IMR-90 (cell line): ENCODE measurements at regions not wholly inside any gene's neighbourhood (a gene's known extent, or its start where the extent isn't known, plus 50 kb on each side); places are given as distances from the start of the nearest gene placed in this dataset.

Experiments
- ATAC-seq: fragments of 200-7000 bp; cut with Tn5 transposase; 2 replicates; pipeline ENCODE4 v1.9.1; 2020; ENCODE audit warnings: low read depth, mild to moderate bottlenecking, moderate library complexity
- BruUV-seq: library from RNA; stranded (reverse); fragments of 400-500 nt; replicated peaks from 2 replicates; lab custom pipeline; 2021; lab: Mats Ljungman, UMichigan
- CTCF ChIA-PET: fragments of 300-600 bp; formaldehyde crosslinking; extraction: SDS; loops from one replicate; lab custom pipeline; 2021; ENCODE audit warnings: antibody characterized with exemption; lab: Yijun Ruan, JAX
- POLR2A ChIA-PET: fragments of 300-600 bp; sonication (Branson Sonifier 250); formaldehyde crosslinking; loops from one replicate; lab custom pipeline; 2022; ENCODE audit warnings: antibody characterized with exemption; ENCODE audit not compliant: unreplicated experiment; lab: Charles Lee
- DNase-seq: peaks from one replicate; pipeline ENCODE4 v3.0.0; 2013
- H2AFZ ChIP-seq: replicated peaks from 2 replicates; pipeline ENCODE3; 2013; ENCODE audit warnings: low read length, mild to moderate bottlenecking; ENCODE audit not compliant: poor library complexity
- H2AK5ac ChIP-seq: 2 replicates; pipeline ENCODE4 v1.6.1; 2013; ENCODE audit warnings: low read depth, low read length, inconsistent platforms
- H2AK9ac ChIP-seq: replicated peaks from 2 replicates; pipeline ENCODE3; 2013; ENCODE audit warnings: mild to moderate bottlenecking, low read depth, low read length, moderate library complexity; ENCODE audit not compliant: poor library complexity
- H2BK120ac ChIP-seq: 2 replicates; pipeline ENCODE4 v1.6.1; 2013; ENCODE audit warnings: low read depth, low read length, inconsistent platforms
- H2BK15ac ChIP-seq: 3 replicates; pipeline ENCODE4 v1.6.1; 2013; ENCODE audit warnings: low read depth, low read length, inconsistent platforms
- H2BK20ac ChIP-seq: 2 replicates; pipeline ENCODE4 v1.6.1; 2013; ENCODE audit warnings: low read depth, mild to moderate bottlenecking, inconsistent platforms, low read length, moderate library complexity
- H2BK5ac ChIP-seq: 2 replicates; pipeline ENCODE4 v1.6.1; 2013; ENCODE audit warnings: mild to moderate bottlenecking, low read depth, low read length, inconsistent platforms; ENCODE audit not compliant: poor library complexity, severe bottlenecking
- H3K14ac ChIP-seq: replicated peaks from 2 replicates; pipeline ENCODE4 v1.6.1; 2013; ENCODE audit warnings: low read depth, low read length, inconsistent platforms
- H3K18ac ChIP-seq: 2 replicates; pipeline ENCODE4 v1.6.1; 2013; ENCODE audit warnings: low read depth, low read length, control low read depth
- H3K23ac ChIP-seq: 2 replicates; pipeline ENCODE4 v1.6.1; 2013; ENCODE audit warnings: low read depth, low read length, inconsistent platforms
- H3K27ac ChIP-seq: 2 replicates; pipeline ENCODE4 v1.5.1; 2013; ENCODE audit warnings: mild to moderate bottlenecking, control low read depth, low read length; ENCODE audit not compliant: insufficient read depth
- H3K27me3 ChIP-seq: 2 replicates; pipeline ENCODE4 v1.6.1; 2013; ENCODE audit warnings: low read length; ENCODE audit not compliant: control insufficient read depth, insufficient read depth
- H3K36me3 ChIP-seq: 2 replicates; pipeline ENCODE4 v1.6.1; 2013; ENCODE audit warnings: low read length, mixed read lengths; ENCODE audit not compliant: control insufficient read depth, insufficient read depth
- H3K4ac ChIP-seq: 2 replicates; pipeline ENCODE4 v1.6.1; 2013; ENCODE audit warnings: low read depth, low read length, inconsistent platforms
- H3K4me1 ChIP-seq: 2 replicates; pipeline ENCODE4 v1.6.1; 2013; ENCODE audit warnings: low read length, mixed read lengths; ENCODE audit not compliant: control insufficient read depth, insufficient read depth
- H3K4me2 ChIP-seq: 2 replicates; pipeline ENCODE4 v1.6.1; 2013; ENCODE audit warnings: low read depth, mild to moderate bottlenecking, control low read depth, low read length, moderate library complexity
- H3K4me3 ChIP-seq: 2 replicates; pipeline ENCODE4 v1.5.1; 2013; ENCODE audit warnings: low read depth, mild to moderate bottlenecking, control low read depth, low read length, moderate library complexity; ENCODE audit not compliant: insufficient read depth
- H3K56ac ChIP-seq: 2 replicates; pipeline ENCODE4 v1.6.1; 2013; ENCODE audit warnings: low read length, inconsistent platforms; ENCODE audit not compliant: insufficient read depth; ENCODE audit errors: extremely low read depth
- H3K79me1 ChIP-seq, 2 experiments: 2 replicates each; pipeline ENCODE4 v1.6.1; 2013; ENCODE audit warnings: low read length in 2 of 2, inconsistent platforms in 1 of 2, low read depth in 1 of 2
- H3K9ac ChIP-seq: 2 replicates; pipeline ENCODE4 v1.6.1; 2013; ENCODE audit warnings: low read depth, low read length, control low read depth
- H3K9me1 ChIP-seq: 2 replicates; pipeline ENCODE4 v1.6.1; 2013; ENCODE audit warnings: low read length, inconsistent platforms; ENCODE audit not compliant: insufficient read depth
- H3K9me3 ChIP-seq: 2 replicates; pipeline ENCODE4 v1.6.1; 2013; ENCODE audit warnings: low read length; ENCODE audit not compliant: control insufficient read depth, insufficient read depth
- H4K20me1 ChIP-seq: 2 replicates; pipeline ENCODE4 v1.6.1; 2013; ENCODE audit warnings: low read length, inconsistent platforms; ENCODE audit not compliant: insufficient read depth
- H4K5ac ChIP-seq: 2 replicates; pipeline ENCODE4 v1.6.1; 2013; ENCODE audit warnings: mild to moderate bottlenecking, low read depth, low read length, control low read depth
- H4K8ac ChIP-seq, 2 experiments: 2 replicates each; pipeline ENCODE4 v1.6.1; 2013; ENCODE audit warnings: low read depth in 2 of 2, low read length in 2 of 2, control low read depth in 1 of 2, inconsistent platforms in 1 of 2
- H4K91ac ChIP-seq: 2 replicates; pipeline ENCODE4 v1.6.1; 2013; ENCODE audit warnings: low read depth, low read length, inconsistent platforms; ENCODE audit not compliant: insufficient read depth
- BHLHE40 ChIP-seq: fragments of 150-350 bp; IDR thresholded peaks from 2 replicates; pipeline ENCODE4 v1.6.1; 2016; ENCODE audit warnings: mild to moderate bottlenecking, low read depth, low read length
- CEBPB ChIP-seq: IDR thresholded peaks from 2 replicates; pipeline ENCODE4 v1.6.1; 2012; ENCODE audit warnings: low read depth, low read length, improper control_type of control experiment
- CHD1 ChIP-seq: IDR thresholded peaks from 2 replicates; pipeline ENCODE4 v1.6.1; 2012; ENCODE audit warnings: low read depth, low read length, improper control_type of control experiment
- CTCF ChIP-seq: conservative IDR thresholded peaks from 2 replicates; pipeline ENCODE4 v1.5.1; 2012; ENCODE audit warnings: mild to moderate bottlenecking, low read depth, low read length, improper control_type of control experiment
- ELK1 ChIP-seq: fragments of 150-350 bp; IDR thresholded peaks from 2 replicates; pipeline ENCODE4 v1.6.1; 2016; ENCODE audit warnings: low read depth, mild to moderate bottlenecking, low read length, moderate library complexity, borderline replicate concordance
- FOS ChIP-seq: fragments of 150-350 bp; IDR thresholded peaks from 2 replicates; pipeline ENCODE4 v1.6.1; 2016; ENCODE audit warnings: low read depth, low read length
- MAFK ChIP-seq: IDR thresholded peaks from 2 replicates; pipeline ENCODE4 v1.6.1; 2012; ENCODE audit warnings: low read depth, low read length, improper control_type of control experiment
- MAZ ChIP-seq: IDR thresholded peaks from 2 replicates; pipeline ENCODE4 v1.6.1; 2012; ENCODE audit warnings: low read depth, mild to moderate bottlenecking, low read length, improper control_type of control experiment, moderate library complexity, borderline replicate concordance
- MXI1 ChIP-seq: IDR thresholded peaks from 2 replicates; pipeline ENCODE4 v1.6.1; 2012; ENCODE audit warnings: low read depth, mild to moderate bottlenecking, low read length, moderate library complexity, borderline replicate concordance
- NFE2L2 ChIP-seq: fragments of 150-350 bp; IDR thresholded peaks from 2 replicates; pipeline ENCODE4 v1.6.1; 2016; ENCODE audit warnings: low read depth, mild to moderate bottlenecking, low read length
- POLR2A ChIP-seq: IDR thresholded peaks from 2 replicates; pipeline ENCODE4 v1.6.1; 2012; ENCODE audit warnings: mild to moderate bottlenecking, low read depth, low read length
- RAD21 ChIP-seq: IDR thresholded peaks from 2 replicates; pipeline ENCODE4 v1.6.1; 2012; ENCODE audit warnings: low read length, improper control_type of control experiment
- RCOR1 ChIP-seq: IDR thresholded peaks from 2 replicates; pipeline ENCODE4 v1.6.1; 2012; ENCODE audit warnings: mild to moderate bottlenecking, low read length, improper control_type of control experiment; ENCODE audit not compliant: insufficient replicate concordance
- RFX5 ChIP-seq: IDR thresholded peaks from 2 replicates; pipeline ENCODE4 v1.8.0; 2012; ENCODE audit warnings: low read depth, mild to moderate bottlenecking, low read length, moderate library complexity
- SMC3 ChIP-seq: fragments of 150-350 bp; IDR thresholded peaks from 2 replicates; pipeline ENCODE4 v1.6.1; 2016; ENCODE audit warnings: low read depth, mild to moderate bottlenecking, antibody characterized with exemption, low read length, moderate library complexity
- USF2 ChIP-seq: fragments of 150-350 bp; IDR thresholded peaks from 2 replicates; pipeline ENCODE4 v1.6.1; 2017; ENCODE audit warnings: mild to moderate bottlenecking, antibody characterized with exemption, low read length, low read depth
- dilution Hi-C: fragments of 300-500 bp; cut with HindIII; formaldehyde crosslinking; loops from one replicate; pipeline ENCODE4 v1.14.3; 2018; ENCODE audit warnings: low sequenced_read_pairs; ENCODE audit not compliant: unreplicated experiment
- in situ Hi-C: fragments of 300-500 bp; cut with MboI; formaldehyde crosslinking; loops from 3 replicates; pipeline ENCODE4 v1.14.3; 2019; ENCODE audit warnings: low sequenced_read_pairs, inconsistent platforms, mixed read lengths
- intact Hi-C: fragments of 100-400 bp; cut with micrococcal nuclease; formaldehyde crosslinking; loops from 2 replicates; pipeline ENCODE4 v1.10.0; 2022

GRCh38 chr2:107436281-107436680, 390.4 kb upstream of the RGPD4 start:
- dilution Hi-C loops (no loop called here), intact Hi-C loops (no loop called here), in situ Hi-C loops (no loop called here)
- no peaks in the 10 kb centered on the region for H3K4me1 ChIP-seq
- H2BK15ac ChIP-seq, result no peak overlapping the region
- no peak overlapping the region for H2AK9ac ChIP-seq
- CTCF ChIA-PET, result no interaction called here
- H3K27ac ChIP-seq, result no peak overlapping the region
- H3K27me3 ChIP-seq, result no peaks in the 10 kb centered on the region
- POLR2A ChIA-PET, result no interaction called here
- no peaks in the 10 kb centered on the region for H4K20me1 ChIP-seq
- no peak overlapping the region for H3K56ac ChIP-seq
- no peak overlapping the region for H2BK120ac ChIP-seq
- H4K5ac ChIP-seq, result no peak overlapping the region
- no peak overlapping the region for H3K9ac ChIP-seq
- H3K9me1 ChIP-seq, result no peaks in the 10 kb centered on the region
- BruUV-seq, result no TSS peak
- H3K36me3 ChIP-seq, result no peaks in the 10 kb centered on the region
- no peak overlapping the region for H3K4me3 ChIP-seq
- no peak overlapping the region for H2BK20ac ChIP-seq
- no peak for DNase-seq
- H2AK5ac ChIP-seq, result no peak overlapping the region
- no peak overlapping the region for H2BK5ac ChIP-seq
- H3K4ac ChIP-seq, result no peak overlapping the region
- peaks cover 2% of the 10 kb centered on the region; the same call in 1 of the 2 replicates for H3K9me3 ChIP-seq
- no peak for TF ChIP-seq CHD1
- no peak for TF ChIP-seq ELK1
- no peak for TF ChIP-seq MXI1
- no peak for TF ChIP-seq RCOR1
- no peak for TF ChIP-seq CEBPB
- TF ChIP-seq POLR2A, result no peak
- TF ChIP-seq CTCF, result no peak
- no peak for TF ChIP-seq RAD21
- TF ChIP-seq MAFK, result no peak
- TF ChIP-seq USF2, result no peak
- TF ChIP-seq MAZ, result no peak
- TF ChIP-seq RFX5, result no peak
- no peak for TF ChIP-seq BHLHE40
- no peak for TF ChIP-seq FOS
- TF ChIP-seq SMC3, result no peak
- no peak for TF ChIP-seq NFE2L2
- H3K14ac ChIP-seq, result no peak overlapping the region
- no peak overlapping the region for H3K18ac ChIP-seq
- no peak overlapping the region for H3K4me2 ChIP-seq
- no peak for ATAC-seq
- H3K23ac ChIP-seq, result no peak overlapping the region
- no peak overlapping the region for H4K91ac ChIP-seq
- H3K79me1 ChIP-seq, result no peaks in the 10 kb centered on the region
- H4K8ac ChIP-seq, result no peak overlapping the region
- H2AFZ ChIP-seq, result no peak overlapping the region
